Left cardiac atrium (tissue), 4 donors: ENCODE measurements at regions not wholly inside any gene's neighbourhood (a gene's known extent, or its start where the extent isn't known, plus 50 kb on each side); places are given as distances from the start of the nearest gene placed in this dataset.
A peak's percentile ranks its signal among the peaks of the same experiment; 100 is the strongest.

Experiments
- ATAC-seq, 2 donors: fragments of 200-7000 bp; cut with Tn5 transposase; one replicate each; pipeline ENCODE4 v1.9.1; 2020; ENCODE audit warnings: mild to moderate bottlenecking in 2 of 2, moderate library complexity in 2 of 2
- DNase-seq: peaks from one replicate; pipeline ENCODE4 v3.0.0-alpha.2; 2020
- intact Hi-C, 2 donors: fragments of 100-400 bp; cut with DNase I; formaldehyde crosslinking; loops; one replicate each; pipeline versions ENCODE4 v1.14.1 to v1.15.1; 2022 to 2023
- donor health status: DM: no; HTN: yes; CAD: no.
- donor health status: DM: no; HTN: yes; CAD: no; lungs with severe emphysema.
- donor health status: DM: yes; HTN: yes; CAD: no.
- donor health status: Dilated cardiomyopathy.

GRCh38 chr12:58242796-58243630, 301.6 kb downstream of the ATP23 start:
- DNase-seq (no peak), ATAC-seq (no peak)
- intact Hi-C loops = no loop called here

GRCh38 chr12:58247633-58248032, 306.3 kb downstream of the ATP23 start:
- ATAC-seq = no peak
- intact Hi-C loops = no loop called here
- DNase-seq = no peak

- intact Hi-C loops = no loop called here
- DNase-seq (no peak), ATAC-seq (no peak)
Observed at GRCh38 chr12:58248599-58248998, 307.2 kb downstream of the ATP23 start.

GRCh38 chr12:58249610-58250009, 308.2 kb downstream of the ATP23 start:
- no peak for ATAC-seq
- intact Hi-C loops = no loop called here
- DNase-seq = no peak

- peak in 1 of 2 donors; percentile 27 for ATAC-seq
- DNase-seq = no peak
- intact Hi-C loops = no loop called here
Observed at GRCh38 chr12:58250077-58250476, 308.7 kb downstream of the ATP23 start.

- ATAC-seq (no peak), DNase-seq (no peak)
- intact Hi-C loops = no loop called here
Observed at GRCh38 chr12:58252914-58253313, 311.5 kb downstream of the ATP23 start.

GRCh38 chr12:58253663-58254062, 312.3 kb downstream of the ATP23 start:
- ATAC-seq (no peak), DNase-seq (no peak)

GRCh38 chr12:58254463-58255100, 313.2 kb downstream of the ATP23 start:
- intact Hi-C loops = no loop called here

More at GRCh38 chr12:58253663-58254062, 312.3 kb downstream of the ATP23 start:
- intact Hi-C loops = no loop called here

GRCh38 chr12:58262796-58263195, 321.4 kb downstream of the ATP23 start:
- DNase-seq (no peak), ATAC-seq (no peak)
- intact Hi-C loops = no loop called here

More at GRCh38 chr12:58254463-58255100, 313.2 kb downstream of the ATP23 start:
- DNase-seq (no peak), ATAC-seq (no peak)

- DNase-seq (no peak), ATAC-seq (no peak)
Observed at GRCh38 chr12:58263816-58264215, 322.4 kb downstream of the ATP23 start.

GRCh38 chr12:58268069-58268468, 326.7 kb downstream of the ATP23 start:
- DNase-seq (no peak), ATAC-seq (no peak)
- intact Hi-C loops = no loop called here

More at GRCh38 chr12:58263816-58264215, 322.4 kb downstream of the ATP23 start:
- intact Hi-C loops = no loop called here

- DNase-seq = no peak
- ATAC-seq = no peak
- intact Hi-C loops = no loop called here
Observed at GRCh38 chr12:58269476-58269875, 328.1 kb downstream of the ATP23 start.

- ATAC-seq = peak in 1 of 2 donors; percentile 63
- intact Hi-C loops = no loop called here
- DNase-seq = no peak
Observed at GRCh38 chr12:58270966-58271705, 329.8 kb downstream of the ATP23 start.

GRCh38 chr12:58272461-58272860, 331.1 kb downstream of the ATP23 start:
- ATAC-seq (no peak), DNase-seq (no peak)
- intact Hi-C loops = no loop called here

- intact Hi-C loops = no loop called here
- no peak for ATAC-seq
- no peak for DNase-seq
Observed at GRCh38 chr12:58277231-58277630, 335.9 kb downstream of the ATP23 start.

- DNase-seq (no peak), ATAC-seq (no peak)
- intact Hi-C loops = no loop called here
Observed at GRCh38 chr12:58283553-58283952, 342.2 kb downstream of the ATP23 start.

- no peak for ATAC-seq
- DNase-seq = no peak
- intact Hi-C loops = no loop called here
Observed at GRCh38 chr12:58285551-58285950, 344.2 kb downstream of the ATP23 start.

GRCh38 chr12:58286353-58286752, 345.0 kb downstream of the ATP23 start:
- intact Hi-C loops = no loop called here
- DNase-seq = no peak
- no peak for ATAC-seq

- intact Hi-C loops = no loop called here
- ATAC-seq = no peak
- DNase-seq = no peak
Observed at GRCh38 chr12:58288190-58288589, 346.8 kb downstream of the ATP23 start.

- intact Hi-C loops = no loop called here
Observed at GRCh38 chr12:58291106-58291505, 349.7 kb downstream of the ATP23 start.

More at GRCh38 chr12:58291106-58291505, 349.7 kb downstream of the ATP23 start:
- DNase-seq (no peak), ATAC-seq (no peak)
